ENCODE measurements at regions not wholly inside any gene's neighbourhood (a gene's known extent, or its start where the extent isn't known, plus 50 kb on each side); places are given as distances from the start of the nearest gene placed in this dataset.

DNA sequence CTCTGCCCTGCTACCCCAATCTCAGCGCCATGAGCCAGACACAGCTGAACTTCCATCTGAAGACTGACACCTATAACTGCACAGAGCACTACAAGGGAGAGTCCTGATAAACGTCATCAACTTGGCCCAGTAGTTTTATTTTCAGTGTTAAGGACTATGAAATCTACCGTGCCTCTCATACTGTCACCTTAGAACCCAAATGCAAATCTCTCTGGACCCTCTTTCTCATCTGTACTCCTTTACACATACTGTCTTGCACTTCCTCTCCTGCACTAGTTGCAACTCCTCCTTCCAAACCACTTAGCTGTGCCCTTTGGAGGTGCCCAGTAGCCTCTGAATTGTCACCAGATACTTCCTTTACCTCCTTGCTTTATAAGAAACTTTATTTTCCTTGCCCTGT, 420.2 kb upstream of the CNKSR2 start:
- Histone ChIP-seq H3K4me3 (no peak overlapping the region), H3K4me1 (no peaks in the 10 kb centered on the region), H3K36me3 (no peaks in the 10 kb centered on the region), H3K9me3 (no peaks in the 10 kb centered on the region), H3K27me3 (no peaks in the 10 kb centered on the region), H3K27ac (no peak overlapping the region)
- no peak for DNase-seq
- no peak for TF ChIP-seq POLR2A (IDR thresholded peaks at IDR 0.05)
- TF ChIP-seq, protein P1, sequence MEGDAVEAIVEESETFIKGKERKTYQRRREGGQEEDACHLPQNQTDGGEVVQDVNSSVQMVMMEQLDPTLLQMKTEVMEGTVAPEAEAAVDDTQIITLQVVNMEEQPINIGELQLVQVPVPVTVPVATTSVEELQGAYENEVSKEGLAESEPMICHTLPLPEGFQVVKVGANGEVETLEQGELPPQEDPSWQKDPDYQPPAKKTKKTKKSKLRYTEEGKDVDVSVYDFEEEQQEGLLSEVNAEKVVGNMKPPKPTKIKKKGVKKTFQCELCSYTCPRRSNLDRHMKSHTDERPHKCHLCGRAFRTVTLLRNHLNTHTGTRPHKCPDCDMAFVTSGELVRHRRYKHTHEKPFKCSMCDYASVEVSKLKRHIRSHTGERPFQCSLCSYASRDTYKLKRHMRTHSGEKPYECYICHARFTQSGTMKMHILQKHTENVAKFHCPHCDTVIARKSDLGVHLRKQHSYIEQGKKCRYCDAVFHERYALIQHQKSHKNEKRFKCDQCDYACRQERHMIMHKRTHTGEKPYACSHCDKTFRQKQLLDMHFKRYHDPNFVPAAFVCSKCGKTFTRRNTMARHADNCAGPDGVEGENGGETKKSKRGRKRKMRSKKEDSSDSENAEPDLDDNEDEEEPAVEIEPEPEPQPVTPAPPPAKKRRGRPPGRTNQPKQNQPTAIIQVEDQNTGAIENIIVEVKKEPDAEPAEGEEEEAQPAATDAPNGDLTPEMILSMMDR (IDR thresholded peaks at IDR 0.05), result no peak
- intact Hi-C loops (cut with DNase I; ENCODE audit: low total_unique reads), result no loop called here

- Histone ChIP-seq H3K9me3 (no peaks in the 10 kb centered on the region), H3K36me3 (no peaks in the 10 kb centered on the region), H3K27ac (no peak overlapping the region), H3K4me3 (no peak overlapping the region), H3K4me1 (no peaks in the 10 kb centered on the region), H3K27me3 (no peaks in the 10 kb centered on the region)
- TF ChIP-seq, protein P1 (IDR thresholded peaks at IDR 0.05), result no peak
- TF ChIP-seq POLR2A (IDR thresholded peaks at IDR 0.05), result no peak
- intact Hi-C loops (cut with DNase I; ENCODE audit: low total_unique reads), result no loop called here
- DNase-seq, result no peak
Measured at GRCh38 chrX:20952180-20952579, 422.0 kb upstream of the CNKSR2 start.

- H3K36me3 ChIP-seq, result no peaks in the 10 kb centered on the region
- intact Hi-C loops (cut with DNase I; ENCODE audit: low total_unique reads), result no loop called here
- no peak for DNase-seq
- H3K27ac ChIP-seq, result no peak overlapping the region
- no peaks in the 10 kb centered on the region for H3K4me1 ChIP-seq
- H3K4me3 ChIP-seq, result no peak overlapping the region
- no peaks in the 10 kb centered on the region for H3K27me3 ChIP-seq
- H3K9me3 ChIP-seq, result no peaks in the 10 kb centered on the region
- no peak for TF ChIP-seq POLR2A (IDR thresholded peaks at IDR 0.05)
- TF ChIP-seq, protein P1 (IDR thresholded peaks at IDR 0.05), result no peak
Measured at GRCh38 chrX:20951016-20951810, 423.0 kb upstream of the CNKSR2 start.

GRCh38 chrX:20947411-20947912, 426.8 kb upstream of the CNKSR2 start:
- H3K4me3 ChIP-seq, result no peak overlapping the region
- no peaks in the 10 kb centered on the region for H3K9me3 ChIP-seq
- no peaks in the 10 kb centered on the region for H3K36me3 ChIP-seq
- TF ChIP-seq, protein P1 (IDR thresholded peaks at IDR 0.05), result no peak
- TF ChIP-seq POLR2A (IDR thresholded peaks at IDR 0.05), result no peak
- no peaks in the 10 kb centered on the region for H3K4me1 ChIP-seq
- DNase-seq, result no peak
- H3K27ac ChIP-seq, result no peak overlapping the region
- intact Hi-C loops (cut with DNase I; ENCODE audit: low total_unique reads), result no loop called here
- no peaks in the 10 kb centered on the region for H3K27me3 ChIP-seq

DNA sequence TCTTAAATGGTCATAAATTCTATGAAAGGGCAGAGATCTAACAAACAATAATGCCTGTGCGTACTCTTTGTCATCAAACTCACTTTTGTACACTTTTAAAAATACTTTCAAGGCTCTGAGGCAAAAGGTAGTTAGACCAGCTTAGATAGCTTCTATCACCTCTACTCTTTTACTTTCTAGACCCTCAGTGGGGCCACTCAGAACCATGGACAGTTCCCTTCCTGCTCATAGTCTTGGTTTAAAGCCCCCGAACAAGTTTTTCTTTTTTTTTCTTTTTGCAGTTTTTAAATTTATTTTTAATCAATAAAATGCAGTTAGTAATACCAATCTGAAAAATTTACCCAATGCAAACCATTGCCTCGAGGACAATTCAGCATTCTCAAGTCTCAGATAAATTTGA, 460.5 kb upstream of the CNKSR2 start:
- no peak for TF ChIP-seq POLR2A (IDR thresholded peaks at IDR 0.05)
- TF ChIP-seq, protein P1 (IDR thresholded peaks at IDR 0.05), result no peak
- intact Hi-C loops (cut with DNase I; ENCODE audit: low total_unique reads), result no loop called here
- Histone ChIP-seq H3K4me3 (no peak overlapping the region), H3K36me3 (no peaks in the 10 kb centered on the region), H3K27ac (no peak overlapping the region), H3K27me3 (no peaks in the 10 kb centered on the region), H3K9me3 (no peaks in the 10 kb centered on the region), H3K4me1 (no peaks in the 10 kb centered on the region)
- no peak for DNase-seq
